PC-3 (cell line): ENCODE measurements at regions not wholly inside any gene's neighbourhood (a gene's known extent, or its start where the extent isn't known, plus 50 kb on each side); places are given as distances from the start of the nearest gene placed in this dataset.

Experiments
- ATAC-seq: fragments of 200-7000 bp; cut with Tn5 transposase; 2 replicates; pipeline ENCODE4 v1.9.1; 2020; ENCODE audit warnings: mild to moderate bottlenecking, moderate library complexity
- BruUV-seq: library from RNA; stranded (reverse); fragments of 400-500 nt; replicated peaks from 2 replicates; lab custom pipeline; 2021; lab: Mats Ljungman, UMichigan
- CTCF ChIA-PET: fragments of 300-600 bp; sonication (Branson Sonifier 250); formaldehyde crosslinking; loops from one replicate; lab custom pipeline; 2022; ENCODE audit warnings: antibody characterized with exemption; lab: Charles Lee
- POLR2A ChIA-PET: fragments of 300-600 bp; sonication (Branson Sonifier 250); formaldehyde crosslinking; loops from one replicate; lab custom pipeline; 2022; ENCODE audit warnings: antibody characterized with exemption; ENCODE audit not compliant: unreplicated experiment; lab: Charles Lee
- DNase-seq: peaks from one replicate; pipeline ENCODE4 v3.0.0-alpha.2; 2015
- H2AFZ ChIP-seq: fragments of 300-600 bp; sonication (generic); 2 replicates; pipeline ENCODE4 v1.6.0; 2016; ENCODE audit warnings: antibody characterized with exemption, low read length
- H3F3A ChIP-seq: fragments of 300-600 bp; sonication (generic); one replicate; pipeline ENCODE4 v1.6.0; 2017; ENCODE audit warnings: antibody characterized with exemption, low read length, control low read depth, mild to moderate bottlenecking; ENCODE audit not compliant: unreplicated experiment
- H3K27ac ChIP-seq: fragments of 300-600 bp; sonication (generic); 2 replicates; pipeline ENCODE4 v1.5.1; 2016; ENCODE audit warnings: mild to moderate bottlenecking, low read length
- H3K27me3 ChIP-seq: fragments of 300-600 bp; sonication (generic); 2 replicates; pipeline ENCODE4 v1.6.1; 2016; ENCODE audit warnings: low read length, mixed read lengths
- H3K36me3 ChIP-seq: fragments of 300-600 bp; sonication (generic); 2 replicates; pipeline ENCODE4 v1.6.1; 2016; ENCODE audit warnings: low read depth, mixed run types, low read length, mixed read lengths
- H3K4me1 ChIP-seq: fragments of 300-600 bp; sonication (generic); 2 replicates; pipeline ENCODE4 v1.5.1; 2016; ENCODE audit warnings: low read length; ENCODE audit not compliant: insufficient read depth
- H3K4me2 ChIP-seq: fragments of 300-600 bp; sonication (generic); 2 replicates; pipeline ENCODE4 v1.6.0; 2016; ENCODE audit warnings: low read length
- H3K4me3 ChIP-seq: fragments of 300-600 bp; sonication (generic); 2 replicates; pipeline ENCODE4 v1.5.1; 2016; ENCODE audit warnings: mild to moderate bottlenecking, low read length, mixed read lengths
- H3K79me2 ChIP-seq: fragments of 300-600 bp; sonication (generic); 2 replicates; pipeline ENCODE4 v1.6.1; 2017; ENCODE audit warnings: low read length, mixed read lengths
- H3K9ac ChIP-seq: fragments of 300-600 bp; sonication (generic); 2 replicates; pipeline ENCODE4 v1.6.0; 2016; ENCODE audit warnings: mild to moderate bottlenecking, low read length
- H3K9me2 ChIP-seq: fragments of 300-600 bp; sonication (generic); replicated peaks from 2 replicates; pipeline ENCODE4 v1.6.1; 2016; ENCODE audit warnings: mixed run types, low read length, mixed read lengths
- H3K9me3 ChIP-seq: fragments of 300-600 bp; sonication (generic); 2 replicates; pipeline ENCODE4 v1.6.1; 2016; ENCODE audit warnings: low read length, mixed read lengths
- H4K20me1 ChIP-seq: fragments of 300-600 bp; sonication (generic); 2 replicates; pipeline ENCODE4 v1.6.1; 2016; ENCODE audit warnings: low read length, mixed read lengths
- CTCF ChIP-seq: fragments of 300-600 bp; sonication (generic); conservative IDR thresholded peaks from 2 replicates; pipeline ENCODE4 v1.5.1; 2017; ENCODE audit warnings: antibody characterized with exemption, low read depth, mild to moderate bottlenecking, low read length
- EZH2 ChIP-seq: fragments of 300-600 bp; sonication (generic); IDR thresholded peaks from one replicate; pipeline ENCODE4 v1.6.1; 2017; ENCODE audit warnings: antibody characterized with exemption, mild to moderate bottlenecking, low read length; ENCODE audit not compliant: unreplicated experiment
- EZH2phosphoT487 ChIP-seq: fragments of 300-600 bp; sonication (generic); IDR thresholded peaks from 2 replicates; pipeline ENCODE4 v1.6.1; 2018; ENCODE audit warnings: mild to moderate bottlenecking, antibody characterized with exemption, low read length, borderline replicate concordance
- intact Hi-C: fragments of 100-400 bp; cut with micrococcal nuclease; formaldehyde crosslinking; loops from 2 replicates; pipeline ENCODE4 v1.9.0; 2023

GRCh38 chr3:74752290-74752689 is 137.8 kb upstream of the CNTN3 start:
- Histone ChIP-seq H3K27me3 (no peaks in the 10 kb centered on the region), H4K20me1 (no peaks in the 10 kb centered on the region), H3K9me2 (no peaks in the 10 kb centered on the region), H3K9me3 (peaks cover 28% of the 10 kb centered on the region), H3K9ac (no peak overlapping the region), H3K4me1 (no peaks in the 10 kb centered on the region), H3K4me3 (no peak overlapping the region), H3K36me3 (no peaks in the 10 kb centered on the region), H2AFZ (no peak overlapping the region), H3K4me2 (no peak overlapping the region), H3F3A (no peaks in the 10 kb centered on the region), H3K27ac (no peak overlapping the region), H3K79me2 (no peaks in the 10 kb centered on the region)
- CTCF ChIA-PET: no interaction called here
- intact Hi-C loops: no loop called here
- DNase-seq: no peak
- TF ChIP-seq EZH2phosphoT487: no peak
- TF ChIP-seq EZH2: no peak
- no peak for TF ChIP-seq CTCF
- BruUV-seq: no TSS peak
- POLR2A ChIA-PET: no interaction called here
- no peak for ATAC-seq

- TF ChIP-seq EZH2phosphoT487: no peak
- no peak for TF ChIP-seq EZH2
- no peak for TF ChIP-seq CTCF
- no peaks in the 10 kb centered on the region for H4K20me1 ChIP-seq
- no peaks in the 10 kb centered on the region for H3K4me1 ChIP-seq
- H3K9ac ChIP-seq: no peak overlapping the region
- H3K9me3 ChIP-seq: peaks cover 31% of the 10 kb centered on the region
- H3K4me3 ChIP-seq: no peak overlapping the region
- no peaks in the 10 kb centered on the region for H3K79me2 ChIP-seq
- H3K27me3 ChIP-seq: no peaks in the 10 kb centered on the region
- intact Hi-C loops: no loop called here
- ATAC-seq (no peak), DNase-seq (no peak)
- H3K27ac ChIP-seq: no peak overlapping the region
- H3K4me2 ChIP-seq: no peak overlapping the region
- ChIA-PET POLR2A (no interaction called here), CTCF (no interaction called here)
- H3F3A ChIP-seq: no peaks in the 10 kb centered on the region
- no TSS peak for BruUV-seq
- H2AFZ ChIP-seq: no peak overlapping the region
- H3K9me2 ChIP-seq: no peaks in the 10 kb centered on the region
- no peaks in the 10 kb centered on the region for H3K36me3 ChIP-seq
These were observed 137.3 kb upstream of the CNTN3 start for GRCh38 chr3:74751775-74752174.

GRCh38 chr3:74750901-74751300 is 136.4 kb upstream of the CNTN3 start:
- Histone ChIP-seq H3K9me3 (peaks cover 29% of the 10 kb centered on the region), H2AFZ (no peak overlapping the region), H3K9ac (no peak overlapping the region), H3K79me2 (no peaks in the 10 kb centered on the region), H3F3A (no peaks in the 10 kb centered on the region), H4K20me1 (no peaks in the 10 kb centered on the region), H3K4me3 (no peak overlapping the region), H3K36me3 (no peaks in the 10 kb centered on the region), H3K27me3 (no peaks in the 10 kb centered on the region), H3K9me2 (no peaks in the 10 kb centered on the region), H3K27ac (no peak overlapping the region), H3K4me1 (no peaks in the 10 kb centered on the region), H3K4me2 (no peak overlapping the region)
- intact Hi-C loops: no loop called here
- CTCF ChIA-PET: no interaction called here
- ATAC-seq: no peak
- TF ChIP-seq CTCF (no peak), EZH2phosphoT487 (no peak), EZH2 (no peak)
- DNase-seq: no peak
- POLR2A ChIA-PET: no interaction called here
- no TSS peak for BruUV-seq
